Endothelial cell of umbilical vein (primary cell): ENCODE measurements at regions not wholly inside any gene's neighbourhood (a gene's known extent, or its start where the extent isn't known, plus 50 kb on each side); places are given as distances from the start of the nearest gene placed in this dataset.

Experiments
- BruUV-seq: library from RNA; stranded (reverse); fragments of 400-500 nt; replicated peaks from 2 replicates; lab custom pipeline; 2021; lab: Mats Ljungman, UMichigan
- CTCF ChIA-PET: fragments of 300-600, 350-600 bp; sonication (Branson Sonifier 250); formaldehyde crosslinking; loops from one replicate; lab custom pipeline; 2021; ENCODE audit warnings: antibody characterized with exemption, inconsistent platforms; lab: Charles Lee
- POLR2A ChIA-PET: fragments of 300-600, 350-600 bp; sonication (Branson Sonifier 250); formaldehyde crosslinking; loops from one replicate; lab custom pipeline; 2021; ENCODE audit warnings: antibody characterized with exemption, inconsistent platforms; lab: Charles Lee
- DNase-seq: peaks from one replicate; pipeline ENCODE4 v3.0.0-alpha.2; 2011; ENCODE audit warnings: low read depth, low spot score
- FAIRE-seq: peaks from 2 replicates; lab custom pipeline; 2011; peaks lifted over from hg19 to GRCh38; lab: Jason Lieb, UNC
- H2AFZ ChIP-seq: 2 replicates; pipeline ENCODE4 v1.6.0; 2012; ENCODE audit warnings: low read depth, low read length, control low read depth, inconsistent platforms
- H3K27ac ChIP-seq: 2 replicates; pipeline ENCODE4 v1.5.1; 2011; ENCODE audit warnings: low read depth, mild to moderate bottlenecking, control low read depth, low read length, moderate library complexity; ENCODE audit not compliant: insufficient read depth
- H3K27me3 ChIP-seq, 2 experiments: 2 replicates each; pipeline versions ENCODE4 v1.6.0 to v1.6.1; 2011; ENCODE audit warnings: low read length in 2 of 2, mixed read lengths in 1 of 2; ENCODE audit not compliant: control insufficient read depth in 2 of 2, insufficient read depth in 2 of 2
- H3K36me3 ChIP-seq, 2 experiments: 2 replicates in 1 of 2; 3 replicates in 1 of 2; pipeline ENCODE4 v1.5.1; 2011; ENCODE audit warnings: low read length in 2 of 2, mild to moderate bottlenecking in 1 of 2, moderate library complexity in 1 of 2; ENCODE audit not compliant: control insufficient read depth in 2 of 2, insufficient read depth in 2 of 2; ENCODE audit errors: extremely low read depth in 1 of 2
- H3K4me1 ChIP-seq: 3 replicates; pipeline ENCODE4 v1.5.1; 2011; ENCODE audit warnings: mild to moderate bottlenecking, low read length; ENCODE audit not compliant: control insufficient read depth, insufficient read depth; ENCODE audit errors: extremely low read depth
- H3K4me2 ChIP-seq: 2 replicates; pipeline ENCODE4 v1.6.1; 2011; ENCODE audit warnings: low read length, control low read depth, mixed read lengths; ENCODE audit not compliant: insufficient read depth
- H3K4me3 ChIP-seq, 3 experiments: fragments of 200-600 bp in 1 of 3; sonication (generic), shearing (Covaris generic) in 1 of 3; replicated peaks in 1 of 3; 2 replicates each; pipeline ENCODE4 v1.5.1; 2011 to 2016; ENCODE audit warnings: control low read depth in 3 of 3, low read length in 3 of 3, mild to moderate bottlenecking in 2 of 3, inconsistent platforms in 1 of 3, low read depth in 1 of 3, moderate library complexity in 1 of 3; ENCODE audit not compliant: insufficient read depth in 1 of 3
- H3K79me2 ChIP-seq: 2 replicates; pipeline ENCODE4 v1.6.0; 2012; ENCODE audit warnings: low read length, inconsistent platforms; ENCODE audit not compliant: control insufficient read depth, insufficient read depth
- H3K9ac ChIP-seq: replicated peaks from 2 replicates; pipeline ENCODE3; 2011; ENCODE audit warnings: low read length, control low read depth; ENCODE audit not compliant: insufficient read depth; ENCODE audit errors: extremely low read depth
- H3K9me1 ChIP-seq: replicated peaks from 3 replicates; pipeline ENCODE4 v1.6.0; 2011; ENCODE audit warnings: mild to moderate bottlenecking, low read length; ENCODE audit not compliant: control insufficient read depth, insufficient read depth; ENCODE audit errors: extremely low read depth
- H3K9me3 ChIP-seq: replicated peaks from 2 replicates; pipeline ENCODE4 v1.5.1; 2012; ENCODE audit warnings: low read length, inconsistent platforms; ENCODE audit not compliant: control insufficient read depth, insufficient read depth
- H4K20me1 ChIP-seq: replicated peaks from 2 replicates; pipeline ENCODE3; 2011; ENCODE audit warnings: mild to moderate bottlenecking, low read length; ENCODE audit not compliant: control insufficient read depth, insufficient read depth; ENCODE audit errors: extremely low read depth
- CTCF ChIP-seq, 2 donors: IDR thresholded peaks; 1 replicate in 1 of 2; 2 replicates in 1 of 2; pipeline ENCODE4 v1.5.1; 2011; ENCODE audit warnings: low read length in 2 of 2, mild to moderate bottlenecking in 2 of 2, moderate library complexity in 2 of 2, control low read depth in 1 of 2, inconsistent platforms in 1 of 2, low read depth in 1 of 2; ENCODE audit not compliant: insufficient read depth in 1 of 2; ENCODE audit errors: extremely low read depth in 1 of 2
- EZH2 ChIP-seq: IDR thresholded peaks from 2 replicates; pipeline ENCODE4 v1.6.1; 2012; ENCODE audit warnings: borderline replicate concordance, low read depth, mild to moderate bottlenecking, moderate library complexity, low read length, inconsistent platforms; ENCODE audit not compliant: severe bottlenecking
- FOS ChIP-seq: IDR thresholded peaks from 2 replicates; pipeline ENCODE4 v1.6.1; 2011; ENCODE audit warnings: mild to moderate bottlenecking, low read length, moderate library complexity, borderline replicate concordance; ENCODE audit not compliant: insufficient read depth
- GATA2 ChIP-seq: IDR thresholded peaks from 2 replicates; pipeline ENCODE4 v1.7.0; 2011; ENCODE audit warnings: low read depth, mild to moderate bottlenecking, moderate library complexity, mixed read lengths, low read length; ENCODE audit not compliant: insufficient read length, insufficient read depth
- JUN ChIP-seq: IDR thresholded peaks from 2 replicates; pipeline ENCODE4 v1.6.1; 2011; ENCODE audit warnings: borderline replicate concordance, low read depth; ENCODE audit not compliant: insufficient read length, insufficient read depth
- MAX ChIP-seq: IDR thresholded peaks from 2 replicates; pipeline ENCODE4 v1.6.1; 2011; ENCODE audit not compliant: insufficient read depth, insufficient read length
- MYC ChIP-seq: IDR thresholded peaks from one replicate; pipeline ENCODE4 v1.6.1; 2011; ENCODE audit warnings: mild to moderate bottlenecking, low read depth, low read length
- POLR2A ChIP-seq: IDR thresholded peaks from 2 replicates; pipeline ENCODE4 v1.6.1; 2012; ENCODE audit warnings: low read depth, mild to moderate bottlenecking, control low read depth, low read length
- POLR2AphosphoS5 ChIP-seq: IDR thresholded peaks from 2 replicates; pipeline ENCODE4 v1.6.1; 2012; ENCODE audit warnings: low read depth, mild to moderate bottlenecking, control low read depth, low read length, moderate library complexity; ENCODE audit not compliant: insufficient read depth
- dilution Hi-C: fragments of 300-500 bp; cut with MboI; formaldehyde crosslinking; loops from one replicate; pipeline ENCODE4 v1.15.0; 2019; ENCODE audit warnings: low sequenced_read_pairs; ENCODE audit not compliant: extremely low pct_ligation_motif_present
- intact Hi-C: fragments of 100-400 bp; cut with micrococcal nuclease; formaldehyde crosslinking; loops from one replicate; pipeline ENCODE4 v1.10.0; 2022

GRCh38 chr1:60715970-60716369 lies 366.4 kb upstream of the NFIA start:
- Histone ChIP-seq H3K9me1 (no peaks in the 10 kb centered on the region), H3K27ac (no peak overlapping the region), H2AFZ (no peak overlapping the region), H3K4me1 (no peaks in the 10 kb centered on the region), H3K9ac (no peak overlapping the region), H4K20me1 (no peaks in the 10 kb centered on the region), H3K4me3 (no peak overlapping the region), H3K36me3 (no peaks in the 10 kb centered on the region), H3K27me3 (no peaks in the 10 kb centered on the region), H3K4me2 (no peak overlapping the region), H3K9me3 (no peaks in the 10 kb centered on the region), H3K79me2 (no peaks in the 10 kb centered on the region)
- POLR2A ChIA-PET: no interaction called here
- intact Hi-C loops (no loop called here), dilution Hi-C loops (no loop called here)
- CTCF ChIA-PET: no interaction called here
- TF ChIP-seq MAX: no peak
- no peak for TF ChIP-seq POLR2AphosphoS5
- no peak for TF ChIP-seq POLR2A
- no peak for TF ChIP-seq CTCF (IDR thresholded peaks at IDR 0.05; ENCODE audit: extremely low read depth in 1 of 2, insufficient read depth in 1 of 2, low read depth in 1 of 2, low read length in 2 of 2)
- no peak for TF ChIP-seq MYC
- no peak for TF ChIP-seq JUN
- TF ChIP-seq GATA2: no peak
- TF ChIP-seq FOS: no peak
- no peak for TF ChIP-seq EZH2
- FAIRE-seq (no peak), DNase-seq (no peak)
- BruUV-seq: no TSS peak
